ENCODE measurements at regions not wholly inside any gene's neighbourhood (a gene's known extent, or its start where the extent isn't known, plus 50 kb on each side); places are given as distances from the start of the nearest gene placed in this dataset.

DNA sequence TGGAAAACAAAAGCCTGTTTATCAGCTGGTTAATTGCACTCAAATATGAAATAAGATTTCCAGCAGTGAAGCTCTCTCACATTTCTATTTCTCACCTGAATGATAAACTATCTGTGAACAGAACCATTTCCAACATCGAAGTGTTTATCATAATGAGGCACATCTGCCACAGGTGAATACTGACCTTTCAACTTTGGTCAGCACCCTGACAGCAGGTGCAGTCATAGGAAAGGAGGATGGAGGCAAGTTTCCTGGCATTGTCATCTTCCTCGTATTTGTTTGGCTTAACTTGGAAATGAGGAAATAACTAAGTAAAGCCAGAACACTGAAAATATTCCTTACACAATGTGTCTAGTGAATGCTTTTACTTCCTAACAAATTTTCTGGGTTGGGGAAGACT is 716.4 kb downstream of the NR2F1-AS1 start:
- no peak for FAIRE-seq
- Histone ChIP-seq H3K79me2 (ENCODE audit: control insufficient read depth, insufficient read depth, low read length) (no peaks in the 10 kb centered on the region), H3K4me1 (ENCODE audit: control insufficient read depth, insufficient read depth, low read length) (no peaks in the 10 kb centered on the region), H3K27me3 (replicated peaks in 1 of 2; ENCODE audit: control insufficient read depth in 2 of 2, insufficient read depth in 2 of 2, low read length in 1 of 2) (no peaks in the 10 kb centered on the region), H3K9ac (ENCODE audit: control insufficient read depth, insufficient read depth, low read length) (no peak overlapping the region), H2AFZ (ENCODE audit: control insufficient read depth, low read depth, low read length) (no peak overlapping the region), H3K4me3 (no peak overlapping the region), H3K27ac (ENCODE audit: control insufficient read depth, insufficient read depth) (no peak overlapping the region), H3K4me2 (ENCODE audit: control insufficient read depth, insufficient read depth) (no peak overlapping the region), H3K9me3 (replicated peaks; ENCODE audit: control insufficient read depth, insufficient read depth, low read length) (no peaks in the 10 kb centered on the region), H3K36me3 (ENCODE audit: control insufficient read depth in 2 of 2, insufficient read depth in 2 of 2, low read length in 1 of 2) (no peaks in the 10 kb centered on the region), H4K20me1 (ENCODE audit: control insufficient read depth, insufficient read depth) (no peaks in the 10 kb centered on the region)
- SMC1A ChIA-PET (ENCODE audit: uncharacterized antibody, unreplicated experiment) = no interaction called here
- POLR2A ChIA-PET = no interaction called here
- in situ Hi-C loops (cut with MboI) = no loop called here
- no peak for DNase-seq (ENCODE audit: low read depth, low spot score)
- TF ChIP-seq TARDBP (IDR thresholded peaks at IDR 0.05; ENCODE audit: borderline replicate concordance) (no peak), CHD1 (IDR thresholded peaks at IDR 0.05; ENCODE audit: low read depth, low read length) (no peak), CBFB (IDR thresholded peaks at IDR 0.05; ENCODE audit: low read depth) (no peak), MXI1 (IDR thresholded peaks at IDR 0.05; ENCODE audit: low read depth, low read length) (no peak)
- TF ChIP-seq, protein P1, sequence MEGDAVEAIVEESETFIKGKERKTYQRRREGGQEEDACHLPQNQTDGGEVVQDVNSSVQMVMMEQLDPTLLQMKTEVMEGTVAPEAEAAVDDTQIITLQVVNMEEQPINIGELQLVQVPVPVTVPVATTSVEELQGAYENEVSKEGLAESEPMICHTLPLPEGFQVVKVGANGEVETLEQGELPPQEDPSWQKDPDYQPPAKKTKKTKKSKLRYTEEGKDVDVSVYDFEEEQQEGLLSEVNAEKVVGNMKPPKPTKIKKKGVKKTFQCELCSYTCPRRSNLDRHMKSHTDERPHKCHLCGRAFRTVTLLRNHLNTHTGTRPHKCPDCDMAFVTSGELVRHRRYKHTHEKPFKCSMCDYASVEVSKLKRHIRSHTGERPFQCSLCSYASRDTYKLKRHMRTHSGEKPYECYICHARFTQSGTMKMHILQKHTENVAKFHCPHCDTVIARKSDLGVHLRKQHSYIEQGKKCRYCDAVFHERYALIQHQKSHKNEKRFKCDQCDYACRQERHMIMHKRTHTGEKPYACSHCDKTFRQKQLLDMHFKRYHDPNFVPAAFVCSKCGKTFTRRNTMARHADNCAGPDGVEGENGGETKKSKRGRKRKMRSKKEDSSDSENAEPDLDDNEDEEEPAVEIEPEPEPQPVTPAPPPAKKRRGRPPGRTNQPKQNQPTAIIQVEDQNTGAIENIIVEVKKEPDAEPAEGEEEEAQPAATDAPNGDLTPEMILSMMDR (IDR thresholded peaks at IDR 0.05 in 2 of 3, conservative IDR thresholded peaks at IDR 0.05 in 1 of 3; ENCODE audit: control insufficient read depth in 2 of 3, extremely low read depth in 1 of 3, insufficient read depth in 1 of 3, low read depth in 3 of 3, low read length in 3 of 3) = 0 out of 6 replicates have a peak, but pooled peaks of 1 of the 3 experiments have one; percentile 3
- TF ChIP-seq, protein P2, sequence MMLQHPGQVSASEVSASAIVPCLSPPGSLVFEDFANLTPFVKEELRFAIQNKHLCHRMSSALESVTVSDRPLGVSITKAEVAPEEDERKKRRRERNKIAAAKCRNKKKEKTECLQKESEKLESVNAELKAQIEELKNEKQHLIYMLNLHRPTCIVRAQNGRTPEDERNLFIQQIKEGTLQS (IDR thresholded peaks at IDR 0.05; ENCODE audit: borderline replicate concordance, extremely low read depth, low read depth, low read length) = no peak
- RAD21 ChIA-PET (ENCODE audit: unreplicated experiment) = no interaction called here
- intact Hi-C loops (cut with micrococcal nuclease; ENCODE audit: unreplicated experiment) = no loop called here
- WGBS (ENCODE audit: insufficient coverage, insufficient replicate concordance, low lambda C conversion rate, missing lambda C conversion rate) = 15% methylated on average over 2 of the region's 2 CpGs
- no peak for ATAC-seq
- BruUV-seq (replicated peaks) = no TSS peak
- CTCF ChIA-PET = no interaction called here

DNA sequence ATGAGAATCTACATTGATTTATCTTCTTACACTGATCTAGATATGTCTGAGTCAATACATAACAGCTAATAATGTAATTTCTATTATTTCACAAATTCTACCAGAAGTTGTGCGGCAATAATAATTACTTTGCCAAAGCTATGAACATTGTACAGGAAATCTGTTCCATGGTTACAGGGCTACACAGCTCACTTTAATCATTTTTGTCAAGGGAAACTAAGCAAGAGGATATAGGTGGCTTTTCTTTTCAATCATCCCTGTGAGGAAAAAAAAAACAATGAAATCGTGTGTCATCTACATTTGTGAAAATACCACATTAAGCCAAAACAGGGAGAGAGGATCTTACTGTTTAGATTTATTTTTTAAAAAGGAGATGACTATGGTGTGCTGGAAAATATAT is 717.4 kb downstream of the NR2F1-AS1 start:
- SMC1A ChIA-PET (ENCODE audit: uncharacterized antibody, unreplicated experiment) = no interaction called here
- no peak overlapping the region for H3K4me2 ChIP-seq (ENCODE audit: control insufficient read depth, insufficient read depth)
- no peaks in the 10 kb centered on the region for H3K4me1 ChIP-seq (ENCODE audit: control insufficient read depth, insufficient read depth, low read length)
- DNase-seq (ENCODE audit: low read depth, low spot score) (no peak), FAIRE-seq (no peak), ATAC-seq (no peak)
- 50% methylated on average over 2 of the region's 2 CpGs for WGBS (ENCODE audit: insufficient coverage, insufficient replicate concordance, low lambda C conversion rate, missing lambda C conversion rate)
- no peaks in the 10 kb centered on the region for H3K9me3 ChIP-seq (replicated peaks; ENCODE audit: control insufficient read depth, insufficient read depth, low read length)
- POLR2A ChIA-PET = no interaction called here
- no peak overlapping the region for H3K4me3 ChIP-seq
- H4K20me1 ChIP-seq (ENCODE audit: control insufficient read depth, insufficient read depth) = no peaks in the 10 kb centered on the region
- no peak overlapping the region for H3K27ac ChIP-seq (ENCODE audit: control insufficient read depth, insufficient read depth)
- in situ Hi-C loops (cut with MboI) = no loop called here
- H3K9ac ChIP-seq (ENCODE audit: control insufficient read depth, insufficient read depth, low read length) = no peak overlapping the region
- no TSS peak for BruUV-seq (replicated peaks)
- RAD21 ChIA-PET (ENCODE audit: unreplicated experiment) = no interaction called here
- CTCF ChIA-PET = no interaction called here
- H3K36me3 ChIP-seq (ENCODE audit: control insufficient read depth in 2 of 2, insufficient read depth in 2 of 2, low read length in 1 of 2) = no peaks in the 10 kb centered on the region
- intact Hi-C loops (cut with micrococcal nuclease; ENCODE audit: unreplicated experiment) = no loop called here
- H3K79me2 ChIP-seq (ENCODE audit: control insufficient read depth, insufficient read depth, low read length) = no peaks in the 10 kb centered on the region
- H2AFZ ChIP-seq (ENCODE audit: control insufficient read depth, low read depth, low read length) = no peak overlapping the region
- H3K27me3 ChIP-seq (replicated peaks in 1 of 2; ENCODE audit: control insufficient read depth in 2 of 2, insufficient read depth in 2 of 2, low read length in 1 of 2) = no peaks in the 10 kb centered on the region
- no peak for TF ChIP-seq RELA (IDR thresholded peaks at IDR 0.05; ENCODE audit: borderline replicate concordance, partially characterized antibody)
- TF ChIP-seq SPI1 (IDR thresholded peaks at IDR 0.05; ENCODE audit: borderline replicate concordance, insufficient read depth, low read depth, low read length) = no peak
- no peak for TF ChIP-seq ESRRA (IDR thresholded peaks at IDR 0.05; ENCODE audit: low read length)
- TF ChIP-seq, protein P3, sequence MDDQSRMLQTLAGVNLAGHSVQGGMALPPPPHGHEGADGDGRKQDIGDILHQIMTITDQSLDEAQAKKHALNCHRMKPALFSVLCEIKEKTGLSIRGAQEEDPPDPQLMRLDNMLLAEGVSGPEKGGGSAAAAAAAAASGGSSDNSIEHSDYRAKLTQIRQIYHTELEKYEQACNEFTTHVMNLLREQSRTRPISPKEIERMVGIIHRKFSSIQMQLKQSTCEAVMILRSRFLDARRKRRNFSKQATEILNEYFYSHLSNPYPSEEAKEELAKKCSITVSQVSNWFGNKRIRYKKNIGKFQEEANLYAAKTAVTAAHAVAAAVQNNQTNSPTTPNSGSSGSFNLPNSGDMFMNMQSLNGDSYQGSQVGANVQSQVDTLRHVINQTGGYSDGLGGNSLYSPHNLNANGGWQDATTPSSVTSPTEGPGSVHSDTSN (IDR thresholded peaks at IDR 0.05; ENCODE audit: insufficient replicate concordance, low read depth, low read length) = no peak
- TF ChIP-seq SMC3 (IDR thresholded peaks at IDR 0.05; ENCODE audit: borderline replicate concordance, low read length) = no peak
- TF ChIP-seq, protein P4, sequence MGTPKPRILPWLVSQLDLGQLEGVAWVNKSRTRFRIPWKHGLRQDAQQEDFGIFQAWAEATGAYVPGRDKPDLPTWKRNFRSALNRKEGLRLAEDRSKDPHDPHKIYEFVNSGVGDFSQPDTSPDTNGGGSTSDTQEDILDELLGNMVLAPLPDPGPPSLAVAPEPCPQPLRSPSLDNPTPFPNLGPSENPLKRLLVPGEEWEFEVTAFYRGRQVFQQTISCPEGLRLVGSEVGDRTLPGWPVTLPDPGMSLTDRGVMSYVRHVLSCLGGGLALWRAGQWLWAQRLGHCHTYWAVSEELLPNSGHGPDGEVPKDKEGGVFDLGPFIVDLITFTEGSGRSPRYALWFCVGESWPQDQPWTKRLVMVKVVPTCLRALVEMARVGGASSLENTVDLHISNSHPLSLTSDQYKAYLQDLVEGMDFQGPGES (IDR thresholded peaks at IDR 0.05) = no peak
- no peak for TF ChIP-seq CBX5 (IDR thresholded peaks at IDR 0.05; ENCODE audit: low read depth)

Measured in GM12878 (cell line).